VCaP (cell line): ENCODE measurements at regions not wholly inside any gene's neighbourhood (a gene's known extent, or its start where the extent isn't known, plus 50 kb on each side); places are given as distances from the start of the nearest gene placed in this dataset.
A peak's percentile ranks its signal among the peaks of the same experiment; 100 is the strongest.

Experiments used
- H3K27ac ChIP-seq: fragments of 450-650 bp; 2 replicates; pipeline ENCODE4 v1.5.1; 2017
- CTCF ChIP-seq: fragments of 450-650 bp; conservative IDR thresholded peaks from 2 replicates; pipeline ENCODE4 v1.5.1; 2017; ENCODE audit warnings: mild to moderate bottlenecking, moderate library complexity

- TF ChIP-seq CTCF, result no peak
- H3K27ac ChIP-seq, result no peak overlapping the region
Measured at GRCh38 chr10:76719006-76719405, 918.6 kb downstream of the KCNMA1 start.

DNA sequence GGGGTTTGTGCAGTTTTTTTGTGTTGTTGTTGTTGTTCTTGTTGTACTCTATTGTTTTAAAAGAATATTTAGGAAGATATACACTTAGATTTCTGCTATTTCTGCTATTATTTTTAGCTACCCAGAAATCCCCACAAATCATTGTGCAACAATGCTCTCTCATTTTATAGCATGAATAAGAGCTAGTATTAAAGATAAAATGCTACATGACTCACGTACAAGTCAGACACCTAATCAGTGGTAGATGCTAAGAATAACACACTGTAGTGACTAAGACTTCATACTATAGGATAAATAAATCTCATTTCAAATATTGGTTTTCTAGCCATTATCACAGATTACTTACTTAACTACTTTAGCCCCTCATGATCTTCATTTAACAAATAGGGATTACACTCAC is 920.5 kb downstream of the KCNMA1 start:
- H3K27ac ChIP-seq, result no peak overlapping the region
- TF ChIP-seq CTCF, result no peak

- no peak for TF ChIP-seq CTCF
- H3K27ac ChIP-seq, result no peak overlapping the region
Measured at GRCh38 chr10:76711222-76711997, 926.2 kb downstream of the KCNMA1 start.

DNA sequence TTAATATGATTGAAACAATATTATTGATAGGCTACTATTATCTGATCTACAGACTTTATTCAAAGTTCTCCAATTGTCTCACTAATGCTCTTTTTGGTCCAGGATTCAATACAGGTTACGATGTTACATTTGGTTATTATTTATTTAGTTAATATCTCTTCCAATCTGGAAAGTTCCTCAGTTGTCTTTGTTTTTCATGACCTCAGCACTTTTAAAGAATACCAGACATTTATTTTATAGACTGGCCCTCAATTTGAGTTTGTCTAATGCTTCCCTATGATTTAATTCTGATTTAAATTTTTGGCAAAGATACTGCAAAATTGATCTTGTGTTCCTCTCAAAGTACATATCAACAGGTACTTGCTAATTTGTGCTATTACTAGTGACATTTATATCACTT is 937.4 kb downstream of the KCNMA1 start:
- no peak overlapping the region for H3K27ac ChIP-seq
- no peak for TF ChIP-seq CTCF

DNA sequence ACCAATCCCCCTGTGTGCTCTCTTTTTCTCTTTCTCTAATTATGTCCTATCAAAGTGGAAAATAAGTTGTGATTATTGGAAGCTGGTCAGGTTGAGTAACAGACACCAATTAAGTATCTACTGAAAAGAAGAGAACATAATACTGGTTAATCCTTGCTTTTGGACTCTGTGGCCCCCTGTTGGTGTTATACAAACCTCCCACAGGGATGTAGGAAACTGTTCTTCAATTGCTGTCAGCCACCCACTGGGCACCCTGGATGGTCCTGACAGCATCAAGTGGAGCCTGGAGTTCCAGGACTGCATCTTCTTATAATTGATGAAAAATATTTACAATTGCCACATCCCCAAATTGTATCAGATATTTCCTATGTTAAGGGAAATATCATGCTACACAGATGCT is 939.7 kb downstream of the KCNMA1 start:
- peak; percentile 26; the same call in 1 of the 2 replicates for TF ChIP-seq CTCF
- H3K27ac ChIP-seq, result no peak overlapping the region

- TF ChIP-seq CTCF, result no peak
- no peak overlapping the region for H3K27ac ChIP-seq
Measured at GRCh38 chr10:76695069-76695468, 942.5 kb downstream of the KCNMA1 start.

DNA sequence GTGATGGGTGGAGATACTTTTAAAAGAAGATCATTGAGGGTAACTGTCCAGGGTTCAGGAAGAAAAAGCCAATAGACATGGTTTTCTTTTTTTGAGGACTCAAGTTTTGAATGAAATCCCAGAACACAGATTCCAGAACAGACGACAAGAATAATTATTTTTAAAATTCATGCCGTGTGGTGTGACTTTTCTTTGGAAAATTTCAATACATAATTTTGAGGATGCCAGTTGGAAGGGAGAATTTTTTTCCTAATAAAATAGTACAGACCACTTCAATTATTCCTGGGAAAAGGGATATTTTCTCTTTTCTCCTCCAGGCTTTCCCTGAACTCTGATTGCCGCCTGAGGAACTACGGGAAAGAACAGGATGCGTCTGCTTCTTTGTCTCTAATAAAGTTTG is 951.4 kb downstream of the KCNMA1 start:
- H3K27ac ChIP-seq, result no peak overlapping the region
- TF ChIP-seq CTCF, result no peak
